Hepatic stellate cell (primary cell): ENCODE measurements at regions not wholly inside any gene's neighbourhood (a gene's known extent, or its start where the extent isn't known, plus 50 kb on each side); places are given as distances from the start of the nearest gene placed in this dataset.

ENCODE experiments used
- DNase-seq: peaks from one replicate; pipeline ENCODE4 v3.0.0; 2011; ENCODE audit warnings: low spot score

DNA sequence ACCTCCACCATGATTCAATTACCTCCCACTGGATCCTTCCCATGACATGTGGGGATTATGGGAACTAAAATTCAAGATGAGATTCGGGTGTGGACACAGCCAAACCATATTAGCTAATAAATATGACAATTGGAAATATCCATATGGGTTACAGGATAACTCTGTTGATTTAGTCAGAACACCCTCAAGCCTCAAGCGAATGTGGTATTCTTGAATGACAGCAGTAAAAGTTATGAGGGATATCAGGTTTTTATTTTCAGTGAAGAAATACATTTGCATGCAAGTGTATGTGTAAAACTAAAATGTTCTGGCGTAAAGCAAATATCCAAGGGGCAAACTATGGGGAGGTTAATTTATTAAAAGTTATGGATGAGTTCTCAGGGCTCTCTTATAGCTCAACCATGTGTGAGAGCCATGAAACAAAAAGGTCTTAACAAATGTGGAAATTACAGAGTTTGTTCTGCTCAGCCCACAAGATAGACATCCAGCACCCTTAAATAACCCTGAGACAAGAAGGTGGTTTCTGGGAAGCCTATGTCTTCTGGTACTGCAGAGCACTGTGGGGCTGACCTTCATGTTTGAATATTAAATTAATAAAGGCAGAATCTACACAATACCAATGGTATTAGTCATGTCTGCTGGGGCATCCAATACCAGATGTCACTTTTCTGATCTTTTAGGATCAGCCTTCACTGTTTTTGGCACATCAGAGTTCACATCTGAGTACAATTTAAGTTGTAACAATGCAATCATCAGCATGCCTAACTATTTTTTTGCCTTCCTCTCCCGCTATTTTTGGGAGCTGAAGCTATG is 370.5 kb upstream of the RSPO3 start:
- no peak for DNase-seq

DNA sequence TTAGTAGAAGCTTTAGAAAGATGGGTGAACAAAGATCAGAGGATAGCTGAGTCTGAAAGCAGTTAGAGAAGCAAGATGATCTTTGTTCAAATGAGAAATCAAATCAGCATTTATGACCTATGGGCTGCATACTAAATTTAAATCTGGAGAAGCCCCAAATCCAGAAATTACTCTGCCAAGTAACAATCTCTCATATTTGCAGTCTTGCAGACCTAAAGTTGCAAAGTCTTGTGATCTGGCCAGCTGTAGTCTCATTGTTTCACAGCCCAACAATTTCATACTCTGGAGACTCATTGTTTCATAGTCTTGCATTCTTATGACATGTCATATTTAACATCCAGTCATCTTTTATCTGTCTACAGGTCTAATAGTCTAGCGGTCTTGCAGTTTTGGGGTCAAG is 364.9 kb upstream of the RSPO3 start:
- no peak for DNase-seq

DNA sequence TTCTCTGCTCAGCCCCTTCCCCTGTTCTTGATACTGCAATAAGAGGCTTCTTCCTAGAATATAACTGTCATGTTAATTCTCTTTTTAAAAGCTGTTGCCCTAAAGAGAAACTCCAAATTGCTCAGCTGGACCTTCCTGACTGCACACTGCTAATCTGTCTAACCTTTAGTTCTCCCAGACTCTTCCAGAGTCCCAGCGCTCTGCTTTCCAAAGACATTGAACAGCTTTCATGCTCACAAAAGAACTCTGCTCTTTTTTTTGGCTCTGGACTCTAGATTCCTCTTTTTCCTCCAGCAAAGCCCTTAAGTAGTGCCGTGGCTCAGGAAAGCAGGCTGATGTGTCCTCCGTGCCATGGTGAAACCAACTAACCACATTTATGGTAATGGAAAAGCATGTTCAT is 356.6 kb upstream of the RSPO3 start:
- DNase-seq, result no peak

DNA sequence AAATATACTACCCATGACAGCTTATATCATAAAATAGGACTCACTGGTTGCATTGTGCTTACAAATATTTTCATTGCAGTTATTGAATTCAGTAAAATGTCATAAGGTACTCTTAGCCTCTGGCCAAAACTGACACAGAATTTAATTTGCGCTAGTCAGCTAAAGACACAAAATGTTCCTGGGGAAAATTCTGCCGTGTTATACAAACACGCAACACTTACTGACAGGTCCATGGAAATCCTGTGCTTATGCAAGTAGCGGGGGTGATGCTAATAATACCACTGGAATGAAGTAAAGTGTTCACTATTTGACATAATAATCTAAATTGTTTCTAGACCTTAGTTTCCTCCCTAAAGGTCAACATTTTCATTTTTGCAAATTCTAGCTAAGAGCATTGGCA is 354.4 kb upstream of the RSPO3 start:
- no peak for DNase-seq

DNA sequence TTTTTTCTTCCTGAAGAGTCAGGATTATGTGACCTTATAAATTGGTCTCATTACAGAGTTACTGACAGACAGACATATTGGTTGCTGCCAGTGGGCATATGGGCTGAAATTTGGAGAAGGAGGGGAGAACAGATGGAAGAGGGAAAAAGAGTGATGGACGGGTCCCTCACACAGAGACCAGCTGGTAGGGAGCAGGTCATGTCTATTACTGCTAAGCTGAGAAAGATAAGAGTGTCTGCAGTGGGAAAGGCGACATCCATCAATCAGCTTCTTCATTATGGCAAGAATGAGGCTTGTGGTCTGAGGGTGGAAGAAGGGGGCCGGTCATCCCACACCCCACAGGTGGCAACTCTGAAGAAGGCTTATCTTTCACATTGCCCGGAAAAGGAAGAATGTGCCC is 353.8 kb upstream of the RSPO3 start:
- no peak for DNase-seq

DNA sequence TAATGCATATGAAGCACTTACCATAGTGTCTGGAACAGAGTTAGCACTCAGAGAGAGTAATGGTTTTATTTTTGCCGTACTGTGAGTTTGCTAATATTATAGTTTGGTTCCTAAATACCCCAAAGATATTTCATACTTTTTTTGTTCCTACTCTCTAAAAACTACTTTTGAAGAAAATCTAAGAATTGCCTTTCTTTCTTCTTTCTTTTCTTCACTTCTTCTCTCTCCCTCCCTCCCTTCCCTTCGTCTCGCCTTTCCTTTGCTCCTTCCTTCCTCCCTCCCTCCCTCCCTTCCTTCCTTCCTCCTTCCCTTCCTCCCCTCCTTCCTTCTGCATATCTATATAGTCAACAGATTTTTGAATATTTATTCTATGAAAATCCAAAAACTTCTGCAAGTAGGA is 351.7 kb upstream of the RSPO3 start:
- DNase-seq, result no peak

DNA sequence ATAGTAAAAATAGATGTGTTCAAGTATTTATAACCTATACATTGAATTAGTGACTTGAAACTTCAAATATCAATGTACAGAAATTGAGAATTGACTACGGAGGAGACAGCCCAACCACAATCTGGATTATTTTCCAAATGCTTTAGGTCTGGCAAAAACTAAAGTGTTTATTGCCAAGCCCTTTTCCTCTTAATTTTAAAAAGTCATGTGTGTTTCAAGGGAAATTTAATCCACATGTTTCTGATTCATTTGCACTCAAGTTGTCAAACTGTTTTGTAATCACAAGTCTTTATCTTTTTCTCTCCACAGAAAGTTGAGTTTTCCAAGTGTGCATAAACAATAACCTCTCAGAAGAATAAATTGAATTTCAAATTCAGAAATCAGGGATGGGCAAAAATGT is 350.8 kb upstream of the RSPO3 start:
- DNase-seq, result no peak

DNA sequence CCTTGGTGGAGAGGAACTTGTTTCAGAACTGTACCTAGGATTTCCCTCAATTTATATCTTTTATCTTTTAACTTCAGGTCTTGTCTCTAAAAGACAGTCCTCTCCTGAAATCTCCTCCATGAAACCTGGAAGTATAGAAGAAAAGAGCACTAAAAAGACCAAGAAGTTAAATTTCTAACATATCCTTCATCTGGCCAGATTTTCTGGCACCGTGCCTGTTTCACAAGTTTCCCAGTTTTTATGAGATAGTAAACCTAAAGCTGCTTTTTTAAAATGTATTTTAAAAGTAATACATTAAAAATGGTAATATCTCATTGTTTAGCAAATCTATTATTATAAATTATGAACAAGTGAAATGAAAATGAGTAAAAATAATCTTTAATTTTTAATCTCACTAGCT is 348.3 kb upstream of the RSPO3 start:
- DNase-seq, result no peak

DNA sequence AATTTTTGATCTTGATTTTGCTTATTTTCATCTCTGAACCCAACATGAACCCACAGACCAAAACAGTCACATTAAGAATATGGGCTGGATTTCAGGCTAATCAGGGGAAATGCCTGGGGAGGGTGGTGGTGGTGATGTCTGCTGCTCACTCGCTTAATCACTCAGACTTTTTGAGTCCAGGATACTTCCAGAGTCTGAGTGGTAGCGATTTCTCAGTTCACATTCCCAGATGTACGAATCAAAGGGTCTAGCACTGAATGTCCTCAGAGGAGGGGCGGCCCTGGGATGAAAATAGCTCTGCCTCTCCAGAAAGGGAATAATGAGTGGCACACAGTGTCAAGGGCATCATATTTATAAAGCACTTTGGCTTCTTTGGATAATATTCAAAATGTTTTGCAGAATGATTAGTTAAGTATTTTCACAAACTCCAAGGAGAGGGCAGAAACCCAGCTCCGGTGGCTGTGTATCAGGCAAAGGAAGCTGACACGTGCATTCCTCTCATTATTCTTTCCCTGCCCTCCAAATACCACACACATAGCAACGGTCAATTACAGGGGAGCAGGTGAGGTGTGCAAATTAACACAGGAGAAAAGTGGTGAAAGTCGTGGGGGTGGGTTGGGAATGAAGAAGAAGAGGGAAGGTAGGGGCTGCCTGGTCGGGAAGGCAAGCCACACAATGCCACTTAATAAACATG is 345.2 kb upstream of the RSPO3 start:
- no peak for DNase-seq

DNA sequence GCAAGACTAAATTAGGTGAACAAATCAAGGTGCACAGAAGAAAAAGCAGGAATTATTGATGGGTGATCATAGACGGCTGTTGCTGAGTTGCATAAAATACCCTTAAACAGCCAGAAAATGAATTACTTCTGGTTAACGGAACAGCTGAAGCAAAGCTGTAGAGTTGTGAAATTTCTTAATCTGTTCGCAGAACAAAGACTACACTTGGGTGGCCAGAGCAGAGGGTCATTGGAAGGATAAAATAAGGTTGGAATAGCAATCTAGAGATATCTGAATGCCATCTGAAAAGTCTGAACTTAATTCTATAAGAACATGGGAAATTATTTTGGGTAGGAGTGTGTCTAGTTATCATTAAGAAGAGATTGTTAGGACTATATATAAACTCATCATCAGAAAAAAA is 339.1 kb upstream of the RSPO3 start:
- no peak for DNase-seq

DNA sequence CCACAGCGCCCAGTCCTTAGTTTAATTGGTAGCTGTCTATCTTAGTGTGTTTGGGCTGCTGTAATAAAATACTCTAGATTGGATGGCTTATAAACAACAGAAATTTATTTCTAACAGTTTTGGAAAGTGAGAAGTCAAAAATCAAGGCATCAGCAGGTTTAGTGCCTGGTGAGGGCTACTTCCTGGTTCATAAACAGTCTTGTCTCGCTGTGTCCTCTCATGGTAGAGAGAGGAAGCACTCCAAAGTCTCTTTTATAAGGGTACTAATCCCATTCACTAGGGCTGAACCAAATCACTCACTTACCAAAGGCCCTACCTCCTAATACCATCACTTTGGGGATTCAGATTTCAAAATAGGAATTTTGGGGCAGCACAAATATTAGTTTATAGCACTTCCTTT is 336.9 kb upstream of the RSPO3 start:
- DNase-seq, result no peak

DNA sequence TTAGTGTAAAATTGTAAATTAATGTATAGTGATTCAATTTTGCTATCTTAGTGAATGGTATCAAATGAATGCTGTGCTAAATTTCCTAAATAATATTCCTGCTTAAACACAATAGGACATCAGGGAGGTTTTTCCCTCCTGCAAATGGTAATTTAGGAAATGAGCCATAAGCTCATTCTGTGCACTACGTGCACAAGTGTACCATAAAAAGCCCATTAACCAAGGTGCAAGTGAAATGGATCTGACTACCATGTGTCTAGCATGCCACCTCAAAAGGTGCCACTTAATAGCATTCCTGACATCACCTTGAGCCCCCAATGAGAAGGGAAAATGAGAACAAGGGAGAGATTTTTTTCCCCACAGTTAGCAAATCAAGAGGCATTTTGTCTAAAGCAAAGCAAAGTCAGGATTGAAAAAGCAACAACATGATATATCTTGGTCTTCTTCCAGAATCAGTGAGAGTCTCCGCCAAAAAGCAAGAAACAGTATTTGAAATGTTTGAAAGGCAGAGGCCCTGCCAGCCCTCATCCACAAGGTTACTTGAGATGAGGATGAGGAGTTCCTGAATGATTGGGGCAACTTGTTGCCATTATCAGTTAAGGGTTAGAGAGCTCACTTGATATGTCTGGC is 334.2 kb upstream of the RSPO3 start:
- no peak for DNase-seq

DNA sequence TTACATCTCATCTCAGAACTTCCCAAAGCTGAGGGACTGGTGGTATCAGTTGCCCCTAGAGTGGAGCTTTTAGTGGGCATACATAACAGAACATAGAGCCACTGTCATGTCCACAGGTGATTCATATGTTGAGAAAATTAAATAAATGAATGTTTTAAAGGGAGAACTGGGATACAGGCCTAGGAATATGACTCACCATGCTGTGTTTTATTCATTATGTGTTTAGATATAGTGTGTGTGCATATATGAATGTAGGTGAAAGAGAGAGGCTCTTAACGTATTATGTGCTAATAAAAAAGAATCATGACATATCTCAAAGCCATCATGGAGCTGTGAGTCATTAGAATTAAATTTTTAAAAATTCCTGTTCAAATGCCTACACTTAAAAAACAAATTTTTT is 332.2 kb upstream of the RSPO3 start:
- DNase-seq, result no peak

DNA sequence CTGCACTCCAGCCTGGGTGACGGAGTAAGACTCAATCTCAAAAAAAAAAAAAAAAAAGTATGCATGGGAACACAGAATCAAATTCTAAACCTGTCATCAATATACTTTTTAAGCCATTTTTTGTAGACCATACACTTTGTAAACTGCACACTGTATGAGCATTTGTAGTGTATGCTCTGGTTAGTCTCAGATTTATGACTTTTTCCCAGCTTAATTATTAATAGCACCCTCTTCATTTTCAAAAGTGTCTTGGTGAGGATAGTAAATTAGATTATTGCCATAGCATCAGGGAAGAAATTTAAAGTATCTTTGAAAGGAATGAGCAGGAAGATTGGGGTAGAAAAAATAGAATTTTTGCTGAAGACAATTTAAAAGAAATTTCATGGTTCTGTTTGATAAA is 330.8 kb upstream of the RSPO3 start:
- no peak for DNase-seq

DNA sequence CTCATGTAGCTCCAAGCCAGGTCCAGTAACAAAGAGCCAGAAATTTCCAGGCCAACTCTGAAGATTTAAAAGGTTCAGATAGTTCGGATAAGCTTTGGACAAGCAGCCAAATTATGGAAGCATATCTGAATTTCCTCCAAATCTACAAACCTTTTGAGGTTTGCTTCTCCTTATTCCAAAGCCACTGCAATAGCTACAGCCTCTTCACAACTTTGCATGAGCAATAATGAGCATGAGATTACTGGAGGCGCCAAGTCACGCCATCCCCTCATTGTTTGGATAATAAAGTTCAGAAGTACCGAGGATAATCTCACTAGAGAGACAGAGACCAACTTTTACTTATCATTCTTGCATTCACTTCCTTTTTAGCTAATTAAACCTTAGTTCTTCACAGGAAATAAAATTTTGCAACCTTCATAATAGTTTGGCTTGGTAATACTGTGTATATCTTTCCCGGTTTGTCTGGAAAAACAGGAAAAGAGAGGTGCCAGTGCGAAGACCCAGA is 329.6 kb upstream of the RSPO3 start:
- DNase-seq, result no peak

DNA sequence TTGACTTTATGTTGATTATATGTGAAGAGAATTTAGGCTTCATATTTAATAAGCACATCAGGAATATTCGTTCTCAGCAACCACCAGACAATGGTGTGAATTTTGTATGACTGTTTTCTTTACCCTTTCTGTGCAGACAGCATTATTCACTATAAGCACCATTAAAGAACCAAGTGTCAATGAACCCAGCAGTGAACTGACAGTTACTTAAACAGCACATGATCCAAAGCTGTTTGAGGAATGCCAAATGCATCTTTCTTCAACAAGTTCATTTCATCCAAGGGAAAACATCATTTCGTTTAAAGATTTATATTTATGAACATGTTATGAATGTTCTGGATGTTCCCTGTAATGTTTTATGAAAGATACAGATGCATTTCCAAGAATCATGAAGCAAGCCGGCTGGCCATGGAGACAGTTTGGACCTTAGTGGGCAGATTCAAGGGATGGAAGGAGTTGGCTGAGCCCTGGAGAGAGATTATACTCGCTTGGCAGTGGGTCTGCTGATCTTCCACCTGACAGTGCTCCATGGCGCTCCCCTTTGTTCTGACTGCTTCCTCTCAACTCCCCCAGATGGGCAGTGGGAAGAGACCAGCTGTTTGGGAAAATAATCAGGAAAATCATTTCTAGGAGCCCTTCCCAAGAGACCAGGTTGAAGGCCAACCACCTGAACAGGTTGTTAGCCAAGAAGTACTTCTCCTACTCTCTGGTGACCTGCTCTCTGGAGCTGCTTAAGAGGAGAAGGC is 326.0 kb upstream of the RSPO3 start:
- no peak for DNase-seq

DNA sequence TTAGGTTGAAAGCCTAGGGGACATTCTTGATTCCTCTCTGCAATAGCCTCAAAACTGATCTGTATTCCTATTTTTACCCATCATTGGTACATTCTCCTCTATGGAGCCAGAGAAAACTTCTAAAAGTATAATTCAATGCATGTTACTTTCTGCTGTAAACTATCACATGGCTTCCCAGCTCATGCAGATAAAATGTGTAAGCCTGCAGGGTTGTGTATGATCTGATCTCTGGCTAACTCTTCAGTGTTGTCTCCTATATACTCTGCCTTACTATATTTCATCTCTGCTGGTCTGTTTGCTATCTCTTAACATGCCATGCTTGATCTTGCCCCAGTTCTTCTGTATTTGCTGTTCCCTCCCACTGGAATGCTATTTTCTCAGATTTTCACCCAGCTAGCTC is 323.3 kb upstream of the RSPO3 start:
- DNase-seq, result no peak

DNA sequence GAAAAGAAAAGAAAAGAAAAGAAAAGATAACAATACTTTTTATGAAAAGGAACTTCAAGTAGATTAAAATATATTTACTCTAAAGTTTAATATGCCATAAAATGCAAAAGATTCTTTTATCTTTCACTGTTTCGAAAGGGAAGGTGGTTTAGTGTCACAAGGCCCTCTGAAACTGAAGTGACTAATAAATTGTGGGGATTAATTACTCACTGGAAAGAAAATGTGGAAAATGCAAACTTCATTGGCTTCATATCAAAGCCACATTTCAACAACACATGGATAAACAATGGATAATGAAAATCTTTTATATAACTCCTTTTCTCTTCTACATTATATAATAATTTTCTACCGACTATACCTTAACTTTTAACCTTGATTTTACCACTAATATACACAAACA is 320.5 kb upstream of the RSPO3 start:
- DNase-seq, result no peak

DNA sequence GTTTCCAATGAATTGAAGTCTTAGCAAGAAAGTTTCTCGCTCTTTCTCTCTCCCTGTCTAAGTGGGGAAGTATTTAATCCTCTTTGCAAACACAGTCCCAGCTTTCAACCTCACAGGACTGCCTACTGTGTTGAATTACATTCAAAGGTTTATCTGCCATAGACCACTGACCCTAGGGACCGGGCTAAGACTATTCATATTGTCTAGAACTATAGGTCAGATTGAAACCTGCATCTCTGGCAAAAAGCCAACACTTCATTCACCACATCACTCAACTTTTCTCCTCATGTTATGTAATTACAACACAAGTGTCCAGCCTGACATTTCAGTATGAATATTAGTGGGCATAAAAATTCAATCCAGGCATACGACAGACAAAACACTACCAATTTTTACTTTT is 314.7 kb upstream of the RSPO3 start:
- no peak for DNase-seq

DNA sequence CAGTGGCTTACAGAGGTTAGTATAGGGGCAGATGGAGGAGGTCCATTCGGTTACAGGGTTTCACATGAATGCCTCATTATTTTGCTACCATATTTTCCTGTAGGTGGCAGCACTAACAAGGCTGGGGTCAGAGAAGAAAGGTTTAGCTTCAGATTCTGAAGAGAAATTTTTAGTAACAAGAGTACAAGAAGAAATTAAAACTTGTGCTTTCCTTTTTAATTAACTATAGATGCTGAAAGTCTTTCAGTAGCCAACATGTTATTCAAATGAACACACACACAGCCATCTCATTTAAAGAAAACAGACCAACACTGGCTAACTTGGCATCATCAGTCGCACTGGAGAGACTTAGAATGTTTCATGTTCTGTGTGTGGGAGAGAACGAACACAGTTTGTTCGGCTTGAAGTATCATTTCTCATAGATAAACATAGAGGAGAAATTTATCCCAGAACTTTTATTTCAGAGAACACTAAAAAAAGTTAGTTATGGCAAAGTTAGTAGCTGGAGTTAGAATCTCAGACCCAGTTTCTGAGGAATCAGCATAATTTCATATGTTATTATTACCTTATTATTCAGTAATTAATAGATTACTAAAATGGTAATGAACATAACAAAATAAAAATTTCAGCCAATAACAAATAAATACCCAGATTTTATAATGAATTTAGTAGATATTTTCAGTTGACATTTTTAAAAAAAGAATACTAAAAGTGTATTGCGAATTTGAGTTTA is 314.0 kb upstream of the RSPO3 start:
- no peak for DNase-seq

DNA sequence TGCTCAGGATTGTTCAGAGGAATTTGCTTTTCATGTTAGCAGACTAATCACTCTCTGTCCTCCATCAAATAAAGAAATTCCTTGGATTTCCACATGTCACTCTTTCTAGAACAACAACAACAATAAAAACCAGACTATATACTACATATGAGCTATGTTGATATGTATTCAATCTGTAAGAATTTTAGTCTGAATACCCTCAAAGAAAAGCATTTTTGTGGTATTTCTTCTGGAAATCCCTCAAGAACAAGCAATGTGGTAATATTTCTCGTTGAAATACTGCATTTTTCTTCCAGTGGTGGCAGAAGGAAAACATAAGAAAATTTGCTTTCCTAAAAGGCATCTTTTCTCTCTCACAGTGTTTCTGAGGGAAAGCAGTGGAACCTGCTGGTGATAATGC is 312.6 kb upstream of the RSPO3 start:
- no peak for DNase-seq

DNA sequence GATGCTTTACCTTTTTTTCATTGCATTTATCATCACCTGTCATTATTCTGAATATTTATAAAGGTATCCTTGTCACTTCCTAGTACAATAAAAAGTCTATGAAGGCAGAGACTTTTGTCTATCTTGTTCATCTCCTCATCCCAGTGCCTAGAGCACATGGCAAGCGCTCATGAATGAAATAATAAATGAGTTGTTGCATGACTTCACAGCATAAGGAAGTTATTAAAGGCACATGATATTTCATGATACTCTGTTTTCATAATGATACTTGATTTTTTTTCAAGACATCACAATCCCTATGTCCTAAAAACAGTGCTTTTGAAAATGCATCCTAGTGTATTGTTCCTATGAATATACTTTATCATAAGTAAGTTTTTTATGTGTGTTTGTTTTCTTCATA is 310.6 kb upstream of the RSPO3 start:
- no peak for DNase-seq
